ENCODE measurements at regions not wholly inside any gene's neighbourhood (a gene's known extent, or its start where the extent isn't known, plus 50 kb on each side); places are given as distances from the start of the nearest gene placed in this dataset.

GRCh38 chr9:99445920-99446319 is 223.8 kb downstream of the SEC61B start:
- no peaks in the 10 kb centered on the region for H3K9me3 ChIP-seq
- no peak for DNase-seq (ENCODE audit: low spot score)
- no peaks in the 10 kb centered on the region for H3K36me3 ChIP-seq
- intact Hi-C loops (cut with DNase I), result no loop called here
- 65% methylated on average over 4 of the region's 4 CpGs for WGBS
- no peak overlapping the region for H3K4me3 ChIP-seq
- TF ChIP-seq POLR2AphosphoS5 (IDR thresholded peaks at IDR 0.05) (no peak), POLR2A (IDR thresholded peaks at IDR 0.05) (no peak), CTCF (IDR thresholded peaks at IDR 0.05) (no peak)
- no peaks in the 10 kb centered on the region for H3K4me1 ChIP-seq (replicated peaks)
- H3K27me3 ChIP-seq (replicated peaks; ENCODE audit: insufficient read depth), result no peaks in the 10 kb centered on the region
- no peak overlapping the region for H3K27ac ChIP-seq

DNA sequence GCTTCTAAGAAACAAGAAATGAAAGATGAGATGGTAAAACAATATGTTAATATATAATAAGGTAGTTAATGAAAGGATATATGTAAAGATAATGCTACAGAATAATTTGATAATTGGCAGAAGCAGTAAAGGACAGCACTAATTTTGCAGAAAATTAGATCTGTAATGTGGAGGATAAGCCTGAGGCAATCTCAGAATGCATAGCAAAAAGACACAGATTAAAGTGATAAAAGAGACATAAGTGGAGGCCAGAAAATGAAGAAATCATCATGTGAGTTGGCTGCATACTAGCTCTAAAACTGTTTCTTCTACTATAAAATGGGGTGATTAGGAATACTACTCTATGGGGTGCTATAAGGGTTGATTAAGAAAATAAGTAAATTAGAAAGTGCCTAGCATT is 225.9 kb downstream of the SEC61B start:
- Histone ChIP-seq H3K9me3 (no peaks in the 10 kb centered on the region), H3K27ac (no peak overlapping the region), H3K27me3 (replicated peaks; ENCODE audit: insufficient read depth) (no peaks in the 10 kb centered on the region), H3K4me1 (replicated peaks) (no peaks in the 10 kb centered on the region), H3K4me3 (no peak overlapping the region), H3K36me3 (no peaks in the 10 kb centered on the region)
- intact Hi-C loops (cut with DNase I), result no loop called here
- no peak for TF ChIP-seq POLR2AphosphoS5 (IDR thresholded peaks at IDR 0.05)
- no peak for TF ChIP-seq POLR2A (IDR thresholded peaks at IDR 0.05)
- no peak for TF ChIP-seq CTCF (IDR thresholded peaks at IDR 0.05)
- no peak for DNase-seq (ENCODE audit: low spot score)

GRCh38 chr9:99449726-99450125 is 227.6 kb downstream of the SEC61B start:
- H3K9me3 ChIP-seq, result no peaks in the 10 kb centered on the region
- no peaks in the 10 kb centered on the region for H3K27me3 ChIP-seq (replicated peaks; ENCODE audit: insufficient read depth)
- DNase-seq (ENCODE audit: low spot score), result no peak
- H3K27ac ChIP-seq, result no peak overlapping the region
- H3K4me1 ChIP-seq (replicated peaks), result no peaks in the 10 kb centered on the region
- H3K4me3 ChIP-seq, result no peak overlapping the region
- H3K36me3 ChIP-seq, result no peaks in the 10 kb centered on the region
- intact Hi-C loops (cut with DNase I), result no loop called here
- WGBS, result 68% methylated on average over 1 of the region's 1 CpG
- no peak for TF ChIP-seq CTCF (IDR thresholded peaks at IDR 0.05)
- TF ChIP-seq POLR2AphosphoS5 (IDR thresholded peaks at IDR 0.05), result no peak
- no peak for TF ChIP-seq POLR2A (IDR thresholded peaks at IDR 0.05)

- DNase-seq (ENCODE audit: low spot score), result no peak
- H3K27ac ChIP-seq, result no peak overlapping the region
- no peaks in the 10 kb centered on the region for H3K9me3 ChIP-seq
- H3K4me3 ChIP-seq, result no peak overlapping the region
- H3K36me3 ChIP-seq, result no peaks in the 10 kb centered on the region
- no peaks in the 10 kb centered on the region for H3K27me3 ChIP-seq (replicated peaks; ENCODE audit: insufficient read depth)
- no peaks in the 10 kb centered on the region for H3K4me1 ChIP-seq (replicated peaks)
- TF ChIP-seq POLR2AphosphoS5 (IDR thresholded peaks at IDR 0.05) (no peak), POLR2A (IDR thresholded peaks at IDR 0.05) (no peak)
- 43% methylated on average over 4 of the region's 4 CpGs for WGBS
- intact Hi-C loops (cut with DNase I), result no loop called here
Observed at GRCh38 chr9:99451112-99451606, 229.1 kb downstream of the SEC61B start.

GRCh38 chr9:99457406-99457805 is 235.3 kb downstream of the SEC61B start:
- no peak for DNase-seq (ENCODE audit: low spot score)
- H3K36me3 ChIP-seq, result no peaks in the 10 kb centered on the region
- H3K9me3 ChIP-seq, result no peaks in the 10 kb centered on the region
- 60% methylated on average over 2 of the region's 2 CpGs for WGBS
- no peaks in the 10 kb centered on the region for H3K4me1 ChIP-seq (replicated peaks)
- TF ChIP-seq POLR2A (IDR thresholded peaks at IDR 0.05), result no peak
- TF ChIP-seq CTCF (IDR thresholded peaks at IDR 0.05), result no peak
- TF ChIP-seq POLR2AphosphoS5 (IDR thresholded peaks at IDR 0.05), result no peak
- no peak overlapping the region for H3K27ac ChIP-seq
- no peaks in the 10 kb centered on the region for H3K27me3 ChIP-seq (replicated peaks; ENCODE audit: insufficient read depth)
- no peak overlapping the region for H3K4me3 ChIP-seq
- intact Hi-C loops (cut with DNase I), result no loop called here
